ENCODE measurements at regions not wholly inside any gene's neighbourhood (a gene's known extent, or its start where the extent isn't known, plus 50 kb on each side); places are given as distances from the start of the nearest gene placed in this dataset.
"Not testable (repeated sequence)": the region's sequence is repeated elsewhere in the genome, so short reads cannot be mapped to it uniquely, and the experiment has no call there.

GRCh38 chr9:135173066-135173465 is 85.6 kb downstream of the OLFM1 start:
- no peak for ATAC-seq
- Mint-ChIP-seq H3K4me3 (no peak overlapping the region), H3K9me3 (peaks cover 3% of the 10 kb centered on the region), H3K4me1 (no peaks in the 10 kb centered on the region), H3K27ac (no peak overlapping the region), H3K27me3 (peaks cover under 1% of the 10 kb centered on the region), H3K36me3 (no peaks in the 10 kb centered on the region)

DNA sequence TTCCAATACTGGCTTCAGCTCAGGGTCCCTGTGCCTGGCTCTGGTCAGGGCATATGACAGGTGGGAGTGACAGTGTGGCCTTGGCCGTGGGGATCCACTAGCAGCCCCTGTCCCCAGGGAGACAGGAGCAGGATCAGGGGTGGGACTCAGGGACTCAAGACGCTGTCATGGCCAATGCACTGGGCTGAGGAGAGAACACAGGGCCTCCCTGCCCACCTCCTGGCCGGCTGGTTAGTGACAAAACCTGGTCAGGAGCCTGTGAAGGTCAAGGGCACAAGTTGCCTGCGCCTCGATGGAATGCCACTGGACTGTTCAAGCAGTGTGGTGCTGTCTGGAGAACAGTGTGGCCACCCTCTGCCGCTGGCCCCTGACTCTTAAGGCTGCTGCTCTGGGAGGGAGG is 86.8 kb downstream of the OLFM1 start:
- no peaks in the 10 kb centered on the region for H3K4me1 Mint-ChIP-seq
- H3K27ac Mint-ChIP-seq = no peak overlapping the region
- ATAC-seq = no peak
- peaks cover 3% of the 10 kb centered on the region for H3K9me3 Mint-ChIP-seq
- H3K27me3 Mint-ChIP-seq = peaks cover 11% of the 10 kb centered on the region
- no peak overlapping the region for H3K4me3 Mint-ChIP-seq
- no peaks in the 10 kb centered on the region for H3K36me3 Mint-ChIP-seq

GRCh38 chr9:135174981-135175380 is 87.5 kb downstream of the OLFM1 start:
- Mint-ChIP-seq H3K36me3 (no peaks in the 10 kb centered on the region), H3K4me1 (no peaks in the 10 kb centered on the region), H3K27ac (no peak overlapping the region), H3K4me3 (no peak overlapping the region), H3K9me3 (peaks cover under 1% of the 10 kb centered on the region), H3K27me3 (peaks cover 11% of the 10 kb centered on the region)
- ATAC-seq = no peak

DNA sequence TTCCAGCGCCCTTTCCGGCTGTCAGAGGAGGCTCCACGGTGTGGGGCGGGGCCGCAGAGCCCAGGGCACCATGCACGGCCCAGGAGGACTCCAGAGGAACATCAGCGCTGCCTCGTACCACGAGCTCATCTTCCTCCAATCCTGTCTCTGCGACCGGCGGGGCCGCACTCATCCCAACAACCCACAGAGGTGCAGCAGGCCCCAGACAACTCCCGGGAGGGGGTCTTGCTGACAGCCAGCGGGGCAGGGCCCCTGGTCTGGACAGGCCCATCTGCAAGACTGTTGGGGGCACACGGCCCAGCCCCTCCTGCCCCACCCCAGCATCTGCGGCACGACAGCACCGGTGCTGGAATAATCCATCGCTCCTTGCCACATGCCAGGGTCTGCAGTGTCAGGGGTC is 88.8 kb downstream of the OLFM1 start:
- H3K27ac Mint-ChIP-seq = no peak overlapping the region
- H3K9me3 Mint-ChIP-seq = no peaks in the 10 kb centered on the region
- no peak for ATAC-seq
- no peak overlapping the region for H3K4me3 Mint-ChIP-seq
- H3K4me1 Mint-ChIP-seq = no peaks in the 10 kb centered on the region
- H3K27me3 Mint-ChIP-seq = peaks cover 11% of the 10 kb centered on the region
- H3K36me3 Mint-ChIP-seq = no peaks in the 10 kb centered on the region

DNA sequence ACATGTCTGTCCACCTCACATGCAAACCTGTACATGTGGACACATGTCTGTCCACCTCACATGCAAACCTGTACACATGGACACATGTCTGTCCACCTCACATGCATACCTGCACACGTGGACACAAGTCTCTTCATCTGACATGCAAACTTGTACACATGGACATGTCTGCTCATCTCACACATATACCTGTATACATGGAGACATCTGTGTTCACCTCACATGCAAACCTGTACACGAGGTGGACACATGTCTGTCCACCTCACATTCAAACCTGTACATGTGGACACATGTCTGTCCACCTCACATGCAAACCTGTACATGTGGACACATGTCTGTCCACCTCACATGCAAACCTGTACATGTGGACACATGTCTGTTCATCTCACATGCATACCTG is 90.1 kb downstream of the OLFM1 start:
- not testable (repeated sequence) for ATAC-seq, H3K9me3 Mint-ChIP-seq, H3K36me3 Mint-ChIP-seq, H3K27ac Mint-ChIP-seq, H3K4me1 Mint-ChIP-seq, H3K4me3 Mint-ChIP-seq
- H3K27me3 Mint-ChIP-seq = peaks cover 11% of the 10 kb centered on the region

DNA sequence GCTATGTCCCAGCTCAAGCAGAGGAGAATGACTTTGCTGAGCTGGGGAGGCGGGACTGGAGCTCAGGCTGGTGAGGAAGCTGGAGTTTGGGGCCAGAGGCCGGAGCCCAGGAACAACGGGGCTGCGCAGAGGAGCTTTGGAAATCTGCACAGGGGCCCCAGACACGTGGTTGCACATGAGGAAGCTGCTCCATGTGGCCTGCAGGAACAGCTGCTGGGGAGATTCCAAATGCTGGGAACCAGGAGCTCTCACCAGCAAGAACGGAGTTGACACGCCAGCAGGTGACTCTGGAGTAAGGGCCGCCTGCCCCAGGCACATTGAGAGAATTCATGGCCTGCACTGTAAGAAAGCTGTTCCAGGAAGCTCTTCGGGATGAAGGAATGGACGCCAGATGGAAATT is 91.0 kb downstream of the OLFM1 start:
- Mint-ChIP-seq H3K4me3 (no peak overlapping the region), H3K27me3 (peaks cover 11% of the 10 kb centered on the region), H3K36me3 (no peaks in the 10 kb centered on the region), H3K4me1 (no peaks in the 10 kb centered on the region), H3K27ac (no peak overlapping the region), H3K9me3 (no peaks in the 10 kb centered on the region)
- ATAC-seq = no peak

DNA sequence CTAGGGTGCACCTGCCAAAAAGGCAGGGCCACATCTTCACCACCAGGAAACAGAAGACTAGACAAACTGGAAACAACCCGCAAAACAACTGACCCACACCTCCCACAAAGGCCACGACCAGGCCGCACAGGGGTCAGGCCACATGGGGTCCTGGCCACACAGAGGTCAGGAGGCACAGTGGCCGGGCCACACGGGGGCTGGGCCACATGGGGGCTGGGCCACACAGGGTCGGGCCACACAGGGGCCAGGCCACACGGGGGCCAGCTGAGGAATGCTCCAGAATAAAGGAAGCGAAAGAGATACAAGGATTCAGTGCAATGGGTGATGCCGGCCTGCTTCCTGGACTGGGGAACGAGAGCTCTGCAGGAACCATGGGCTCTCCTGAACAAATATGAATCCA is 91.6 kb downstream of the OLFM1 start:
- Mint-ChIP-seq H3K4me1 (no peaks in the 10 kb centered on the region), H3K27ac (no peak overlapping the region), H3K27me3 (peaks cover 11% of the 10 kb centered on the region), H3K9me3 (no peaks in the 10 kb centered on the region), H3K4me3 (no peak overlapping the region), H3K36me3 (no peaks in the 10 kb centered on the region)
- peak; percentile 28 for ATAC-seq

- Mint-ChIP-seq H3K36me3 (no peaks in the 10 kb centered on the region), H3K27ac (no peak overlapping the region), H3K27me3 (peaks cover 11% of the 10 kb centered on the region), H3K4me1 (no peaks in the 10 kb centered on the region), H3K4me3 (no peak overlapping the region), H3K9me3 (no peaks in the 10 kb centered on the region)
- no peak for ATAC-seq
These were observed 92.5 kb downstream of the OLFM1 start for GRCh38 chr9:135179976-135180375.

GRCh38 chr9:135180586-135180985 is 93.1 kb downstream of the OLFM1 start:
- no peaks in the 10 kb centered on the region for H3K36me3 Mint-ChIP-seq

GRCh38 chr9:135181336-135181735 is 93.9 kb downstream of the OLFM1 start:
- H3K27ac Mint-ChIP-seq = no peak overlapping the region
- no peaks in the 10 kb centered on the region for H3K9me3 Mint-ChIP-seq
- H3K36me3 Mint-ChIP-seq = no peaks in the 10 kb centered on the region
- H3K4me3 Mint-ChIP-seq = no peak overlapping the region
- no peaks in the 10 kb centered on the region for H3K4me1 Mint-ChIP-seq
- H3K27me3 Mint-ChIP-seq = peaks cover 11% of the 10 kb centered on the region
- ATAC-seq = no peak

More at GRCh38 chr9:135180586-135180985, 93.1 kb downstream of the OLFM1 start:
- no peak overlapping the region for H3K27ac Mint-ChIP-seq
- H3K27me3 Mint-ChIP-seq = peaks cover 11% of the 10 kb centered on the region
- no peak for ATAC-seq
- no peak overlapping the region for H3K4me3 Mint-ChIP-seq
- no peaks in the 10 kb centered on the region for H3K4me1 Mint-ChIP-seq
- H3K9me3 Mint-ChIP-seq = no peaks in the 10 kb centered on the region

GRCh38 chr9:135181841-135182240 is 94.4 kb downstream of the OLFM1 start:
- H3K36me3 Mint-ChIP-seq, H3K27ac Mint-ChIP-seq, H3K4me3 Mint-ChIP-seq, H3K4me1 Mint-ChIP-seq, ATAC-seq, H3K9me3 Mint-ChIP-seq: not testable (repeated sequence)
- peaks cover 11% of the 10 kb centered on the region for H3K27me3 Mint-ChIP-seq

DNA sequence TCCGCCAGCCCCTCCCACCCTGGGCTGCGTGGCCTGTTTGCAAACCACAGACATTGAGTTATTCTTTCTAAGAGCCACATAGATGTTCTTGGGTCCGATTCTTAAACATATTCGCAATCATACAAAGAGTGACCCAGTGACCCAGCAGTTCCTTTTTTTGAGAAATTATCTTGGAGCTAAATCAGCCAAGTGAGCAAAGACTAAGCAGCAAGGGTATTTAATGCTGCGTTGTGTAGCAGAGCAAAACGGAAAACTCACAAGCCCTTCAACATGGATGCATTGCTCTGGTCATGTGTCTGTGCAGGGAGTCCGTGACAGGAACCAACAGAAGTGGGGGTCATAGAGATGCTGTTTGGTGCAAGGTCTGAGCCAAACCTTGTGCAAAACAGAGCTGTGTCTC is 95.6 kb downstream of the OLFM1 start:
- Mint-ChIP-seq H3K36me3 (no peaks in the 10 kb centered on the region), H3K9me3 (no peaks in the 10 kb centered on the region)

DNA sequence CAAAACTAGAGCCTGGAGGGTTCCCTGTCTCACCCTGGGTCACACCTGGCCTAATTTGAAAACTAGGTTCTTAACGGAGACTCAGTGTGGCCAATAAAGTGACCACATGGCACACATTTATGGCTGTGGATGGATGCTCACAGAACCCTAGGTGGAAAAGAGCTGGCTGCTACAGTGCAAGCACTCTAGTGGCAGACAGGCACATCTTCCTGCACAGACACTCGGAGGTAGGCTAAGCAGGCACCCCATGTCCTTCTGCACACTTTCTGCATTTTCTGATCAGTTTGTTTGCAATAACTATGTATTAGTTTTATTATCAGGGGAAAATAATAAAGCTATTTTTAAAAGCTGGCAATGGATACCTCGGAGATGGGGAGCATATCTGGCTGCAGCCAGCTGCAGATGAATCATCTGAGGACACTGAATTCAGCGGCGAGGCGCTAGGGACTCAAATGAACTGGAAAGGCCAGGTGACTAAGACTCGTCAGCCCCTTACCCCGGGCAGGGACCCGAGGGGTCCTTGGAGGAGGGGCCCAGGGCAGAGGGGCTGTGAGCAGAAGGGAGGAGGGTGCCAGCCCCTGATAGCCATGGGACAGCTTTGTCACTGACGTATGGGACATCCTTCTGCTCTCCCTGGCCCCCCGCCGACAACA is 96.2 kb downstream of the OLFM1 start:
- H3K27ac Mint-ChIP-seq = no peak overlapping the region
- H3K9me3 Mint-ChIP-seq = peaks cover under 1% of the 10 kb centered on the region
- H3K36me3 Mint-ChIP-seq = no peaks in the 10 kb centered on the region

More for the DNA sequence above, 95.6 kb downstream of the OLFM1 start:
- Mint-ChIP-seq H3K27me3 (peaks cover 11% of the 10 kb centered on the region), H3K4me3 (no peak overlapping the region), H3K27ac (no peak overlapping the region), H3K4me1 (no peaks in the 10 kb centered on the region)
- no peak for ATAC-seq

GRCh38 chr9:135184181-135185053 is 96.9 kb downstream of the OLFM1 start:
- peaks cover 3% of the 10 kb centered on the region for H3K9me3 Mint-ChIP-seq
- H3K27me3 Mint-ChIP-seq = peaks cover 10% of the 10 kb centered on the region
- H3K36me3 Mint-ChIP-seq = no peaks in the 10 kb centered on the region

More for the DNA sequence above, 96.2 kb downstream of the OLFM1 start:
- peaks cover 8% of the 10 kb centered on the region for H3K27me3 Mint-ChIP-seq
- no peaks in the 10 kb centered on the region for H3K4me1 Mint-ChIP-seq
- ATAC-seq = no peak
- H3K4me3 Mint-ChIP-seq = no peak overlapping the region

DNA sequence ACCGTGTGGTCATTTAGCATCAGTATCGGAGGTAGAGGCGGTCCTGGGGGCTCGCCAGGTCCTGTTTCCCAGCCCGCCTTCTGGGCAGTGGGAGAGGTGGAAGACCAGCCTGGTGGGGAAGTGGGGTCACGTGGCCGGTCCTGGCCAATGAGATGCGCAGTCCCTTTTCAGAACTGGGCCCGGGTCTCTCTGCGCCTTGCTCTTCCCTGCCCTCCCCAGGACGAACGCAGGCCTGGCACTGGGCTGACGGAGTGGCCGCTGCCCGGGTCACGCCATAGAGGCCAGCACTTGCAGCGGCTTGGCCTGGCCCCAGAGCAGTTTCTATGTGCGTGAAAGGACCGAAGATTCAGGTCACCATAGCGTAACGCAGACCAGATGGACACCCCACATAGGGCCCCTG is 97.6 kb downstream of the OLFM1 start:
- no peak overlapping the region for H3K4me3 Mint-ChIP-seq
- no peaks in the 10 kb centered on the region for H3K36me3 Mint-ChIP-seq
- peaks cover 3% of the 10 kb centered on the region for H3K9me3 Mint-ChIP-seq
- H3K27me3 Mint-ChIP-seq = peaks cover 17% of the 10 kb centered on the region
- ATAC-seq = no peak
- H3K4me1 Mint-ChIP-seq = no peaks in the 10 kb centered on the region
- H3K27ac Mint-ChIP-seq = no peak overlapping the region

More at GRCh38 chr9:135184181-135185053, 96.9 kb downstream of the OLFM1 start:
- H3K27ac Mint-ChIP-seq = no peak overlapping the region
- H3K4me3 Mint-ChIP-seq = no peak overlapping the region
- no peaks in the 10 kb centered on the region for H3K4me1 Mint-ChIP-seq
- no peak for ATAC-seq
